H1 (cell line): ENCODE measurements at regions not wholly inside any gene's neighbourhood (a gene's known extent, or its start where the extent isn't known, plus 50 kb on each side); places are given as distances from the start of the nearest gene placed in this dataset.

Source experiments
- CHD7 ChIP-seq: fragments of 300-600 bp; sonication (generic); IDR thresholded peaks from 2 replicates; pipeline ENCODE4 v1.7.1; 2012; ENCODE audit warnings: low read length, moderate library complexity, mild to moderate bottlenecking, inconsistent platforms; ENCODE audit not compliant: insufficient replicate concordance

GRCh38 chr1:227417756-227418480 is 99.6 kb upstream of the CDC42BPA start (continued):
- no peak for TF ChIP-seq CHD7
